ENCODE measurements at regions not wholly inside any gene's neighbourhood (a gene's known extent, or its start where the extent isn't known, plus 50 kb on each side); places are given as distances from the start of the nearest gene placed in this dataset.

DNA sequence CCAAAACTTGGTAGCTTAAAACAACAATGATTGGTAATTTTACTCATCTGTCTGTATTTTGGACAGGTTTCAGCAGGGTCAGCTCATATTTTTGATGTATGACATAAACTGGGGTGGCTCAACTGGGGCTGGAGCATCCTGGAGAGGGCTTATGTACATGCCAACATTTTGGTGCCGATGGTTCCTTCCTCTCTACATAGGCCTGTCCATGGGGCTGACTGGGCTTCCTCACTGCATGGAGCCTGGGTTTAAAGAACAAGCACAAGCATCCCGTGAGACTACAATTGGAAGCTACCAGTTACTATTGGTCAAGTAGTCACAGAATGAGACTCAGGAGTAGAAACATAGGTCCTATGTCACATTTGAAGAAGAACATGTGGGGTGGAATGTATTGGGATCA, 95.0 kb downstream of the DDX1 start:
- intact Hi-C loops (cut with DNase I): no loop called here
- FAIRE-seq (no peak), DNase-seq (no peak), ATAC-seq (no peak)
- Histone ChIP-seq H3K36me3 (no peaks in the 10 kb centered on the region), H3K4me3 (no peak overlapping the region), H3K4me1 (no peaks in the 10 kb centered on the region), H3K27me3 (no peaks in the 10 kb centered on the region), H3K27ac (no peak overlapping the region), H3K9me3 (no peaks in the 10 kb centered on the region)
- TF ChIP-seq, protein P1, sequence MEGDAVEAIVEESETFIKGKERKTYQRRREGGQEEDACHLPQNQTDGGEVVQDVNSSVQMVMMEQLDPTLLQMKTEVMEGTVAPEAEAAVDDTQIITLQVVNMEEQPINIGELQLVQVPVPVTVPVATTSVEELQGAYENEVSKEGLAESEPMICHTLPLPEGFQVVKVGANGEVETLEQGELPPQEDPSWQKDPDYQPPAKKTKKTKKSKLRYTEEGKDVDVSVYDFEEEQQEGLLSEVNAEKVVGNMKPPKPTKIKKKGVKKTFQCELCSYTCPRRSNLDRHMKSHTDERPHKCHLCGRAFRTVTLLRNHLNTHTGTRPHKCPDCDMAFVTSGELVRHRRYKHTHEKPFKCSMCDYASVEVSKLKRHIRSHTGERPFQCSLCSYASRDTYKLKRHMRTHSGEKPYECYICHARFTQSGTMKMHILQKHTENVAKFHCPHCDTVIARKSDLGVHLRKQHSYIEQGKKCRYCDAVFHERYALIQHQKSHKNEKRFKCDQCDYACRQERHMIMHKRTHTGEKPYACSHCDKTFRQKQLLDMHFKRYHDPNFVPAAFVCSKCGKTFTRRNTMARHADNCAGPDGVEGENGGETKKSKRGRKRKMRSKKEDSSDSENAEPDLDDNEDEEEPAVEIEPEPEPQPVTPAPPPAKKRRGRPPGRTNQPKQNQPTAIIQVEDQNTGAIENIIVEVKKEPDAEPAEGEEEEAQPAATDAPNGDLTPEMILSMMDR (IDR thresholded peaks at IDR 0.05): no peak
- WGBS, 2 donors: 79 to 93% methylated on average over 2 of the region's 2 CpGs

DNA sequence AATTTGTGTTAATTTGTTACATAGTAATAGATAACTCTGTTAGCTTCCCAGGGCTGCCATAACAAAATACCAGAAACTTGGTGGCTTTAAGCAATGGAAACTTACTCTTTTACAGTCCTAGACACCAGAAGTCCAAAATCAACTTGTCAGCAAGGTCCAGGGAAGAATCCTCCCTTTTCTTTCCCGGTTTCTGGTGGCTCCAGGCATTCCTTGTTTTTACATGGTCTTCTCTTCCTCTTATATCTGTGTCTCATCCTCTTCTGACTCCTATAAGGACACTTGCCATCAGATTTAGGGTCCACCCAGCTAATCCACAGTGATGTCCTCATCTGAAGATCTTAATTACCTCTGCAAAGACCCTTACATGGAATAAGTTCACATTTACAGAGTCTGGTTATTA, 95.6 kb downstream of the DDX1 start:
- TF ChIP-seq, protein P1 (IDR thresholded peaks at IDR 0.05): no peak
- DNase-seq: no peak
- H3K4me3 ChIP-seq: no peak overlapping the region
- intact Hi-C loops (cut with DNase I): no loop called here
- no peak for ATAC-seq
- 53 to 74% methylated on average over 1 of the region's 1 CpG for WGBS, 2 donors
- H3K4me1 ChIP-seq: no peaks in the 10 kb centered on the region
- no peak for FAIRE-seq
- no peaks in the 10 kb centered on the region for H3K36me3 ChIP-seq
- H3K27ac ChIP-seq: no peak overlapping the region
- H3K9me3 ChIP-seq: no peaks in the 10 kb centered on the region
- no peaks in the 10 kb centered on the region for H3K27me3 ChIP-seq

DNA sequence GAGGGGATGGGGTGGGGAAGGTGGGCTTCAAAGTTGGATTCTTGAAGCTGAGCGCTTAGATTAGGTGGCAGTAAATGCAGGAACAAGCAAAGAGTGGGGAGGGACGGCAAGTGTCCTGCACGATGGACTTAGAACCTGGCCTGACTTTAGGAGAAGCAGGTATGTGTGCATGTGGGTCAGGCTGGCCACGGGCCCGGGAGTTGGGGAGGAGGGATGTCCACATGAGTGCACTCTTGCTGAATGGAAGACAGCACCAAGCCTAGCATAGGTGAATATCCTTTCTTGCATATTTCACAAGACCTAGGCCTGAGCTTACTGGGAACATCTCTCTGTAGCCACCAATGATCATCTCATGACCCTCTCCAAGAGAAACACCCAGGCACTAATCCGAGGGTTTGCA, 96.1 kb downstream of the DDX1 start:
- TF ChIP-seq, protein P1 (IDR thresholded peaks at IDR 0.05): no peak
- H3K4me3 ChIP-seq: no peak overlapping the region
- H3K36me3 ChIP-seq: no peaks in the 10 kb centered on the region
- FAIRE-seq (no peak), ATAC-seq (no peak), DNase-seq (no peak)
- intact Hi-C loops (cut with DNase I): no loop called here
- H3K4me1 ChIP-seq: no peaks in the 10 kb centered on the region
- 66 to 70% methylated on average over 6 of the region's 6 CpGs for WGBS, 2 donors
- no peak overlapping the region for H3K27ac ChIP-seq
- no peaks in the 10 kb centered on the region for H3K9me3 ChIP-seq
- no peaks in the 10 kb centered on the region for H3K27me3 ChIP-seq

DNA sequence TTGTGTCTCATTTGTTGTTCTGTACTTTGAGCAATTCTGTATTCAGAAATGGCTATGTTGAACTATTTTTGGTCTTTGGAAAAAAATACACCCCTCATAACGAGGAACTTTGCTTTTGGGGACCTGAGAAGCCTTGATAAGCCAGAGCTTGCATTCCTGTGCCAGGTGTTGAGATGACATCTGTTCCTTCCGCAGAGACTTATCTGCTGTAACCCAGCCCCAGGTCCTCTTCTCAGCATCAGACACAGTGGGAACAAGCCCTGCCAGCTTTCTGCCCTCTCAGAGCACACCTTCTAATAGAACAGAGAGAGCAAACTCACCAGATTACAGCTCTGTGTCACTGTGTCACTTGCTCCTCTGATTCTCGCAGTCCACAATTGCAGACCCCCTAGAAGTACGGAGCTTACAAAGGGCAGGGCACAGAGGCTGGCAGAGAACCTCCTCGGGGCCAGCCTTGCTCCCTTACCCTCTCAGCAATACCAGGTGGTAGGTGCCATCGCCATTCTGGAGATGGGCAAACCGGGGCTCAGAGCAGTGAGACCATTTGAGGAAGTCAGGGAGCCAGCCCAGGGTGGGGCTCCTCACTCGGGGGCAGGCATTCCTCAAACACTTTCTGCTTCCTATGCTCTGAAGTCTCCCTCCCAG, 97.4 kb downstream of the DDX1 start:
- no peak for FAIRE-seq
- TF ChIP-seq, protein P1 (IDR thresholded peaks at IDR 0.05): no peak
- H3K27ac ChIP-seq: no peak overlapping the region
- intact Hi-C loops (cut with DNase I): no loop called here
- H3K4me3 ChIP-seq: no peak overlapping the region
- no peaks in the 10 kb centered on the region for H3K4me1 ChIP-seq
- ATAC-seq: no peak
- H3K9me3 ChIP-seq: no peaks in the 10 kb centered on the region
- no peaks in the 10 kb centered on the region for H3K36me3 ChIP-seq
- no peak for DNase-seq
- no peaks in the 10 kb centered on the region for H3K27me3 ChIP-seq
- WGBS, 2 donors: 55 to 61% methylated on average over 8 of the region's 8 CpGs

DNA sequence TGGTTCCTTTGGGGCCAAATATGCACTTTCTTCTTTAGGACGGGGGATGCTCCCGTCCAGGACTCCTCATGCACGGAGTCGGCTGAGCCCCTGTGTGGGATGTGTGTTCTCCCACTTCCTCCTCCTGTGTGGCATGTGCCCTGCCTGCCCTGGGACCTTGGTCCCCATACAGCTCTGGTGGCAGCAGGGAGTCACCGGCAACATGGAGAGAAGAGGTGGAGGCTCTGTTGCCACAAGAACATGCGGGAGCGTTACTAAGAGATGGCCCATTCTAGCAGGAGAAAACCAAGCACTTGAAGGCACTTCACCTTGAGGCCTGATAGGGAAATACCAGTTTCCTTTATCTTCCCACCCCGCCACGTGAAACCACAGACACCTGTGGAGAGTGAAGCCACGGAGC, 98.0 kb downstream of the DDX1 start:
- intact Hi-C loops (cut with DNase I): no loop called here
- ATAC-seq (no peak), FAIRE-seq (no peak), DNase-seq (no peak)
- H3K4me1 ChIP-seq: no peaks in the 10 kb centered on the region
- no peak overlapping the region for H3K27ac ChIP-seq
- no peaks in the 10 kb centered on the region for H3K9me3 ChIP-seq
- H3K27me3 ChIP-seq: no peaks in the 10 kb centered on the region
- TF ChIP-seq, protein P1 (IDR thresholded peaks at IDR 0.05): no peak
- H3K4me3 ChIP-seq: no peak overlapping the region
- WGBS, 2 donors: 75 to 81% methylated on average over 10 of the region's 10 CpGs
- no peaks in the 10 kb centered on the region for H3K36me3 ChIP-seq
